ENCODE measurements at regions not wholly inside any gene's neighbourhood (a gene's known extent, or its start where the extent isn't known, plus 50 kb on each side); places are given as distances from the start of the nearest gene placed in this dataset.

GRCh38 chr9:107078061-107078460, 205.0 kb upstream of the RAD23B start:
- Mint-ChIP-seq H3K9me3 (ENCODE audit: low read depth) (no peaks in the 10 kb centered on the region), H3K4me3 (ENCODE audit: unreplicated experiment) (no peak overlapping the region), H3K27ac (ENCODE audit: unreplicated experiment) (no peak overlapping the region), H3K4me1 (ENCODE audit: low read depth) (no peaks in the 10 kb centered on the region), H3K36me3 (ENCODE audit: low read depth) (no peaks in the 10 kb centered on the region), H3K27me3 (ENCODE audit: low read depth) (peaks cover 12% of the 10 kb centered on the region)
- no peak for DNase-seq (ENCODE audit: low spot score)
- TF ChIP-seq CTCF (IDR thresholded peaks at IDR 0.05): no peak

GRCh38 chr9:107079589-107079988, 203.5 kb upstream of the RAD23B start:
- TF ChIP-seq CTCF (IDR thresholded peaks at IDR 0.05): no peak
- no peaks in the 10 kb centered on the region for H3K4me1 Mint-ChIP-seq (ENCODE audit: low read depth)
- no peaks in the 10 kb centered on the region for H3K9me3 Mint-ChIP-seq (ENCODE audit: low read depth)
- no peaks in the 10 kb centered on the region for H3K36me3 Mint-ChIP-seq (ENCODE audit: low read depth)
- H3K27ac Mint-ChIP-seq (ENCODE audit: unreplicated experiment): no peak overlapping the region
- DNase-seq (ENCODE audit: low spot score): no peak
- no peak overlapping the region for H3K4me3 Mint-ChIP-seq (ENCODE audit: unreplicated experiment)
- H3K27me3 Mint-ChIP-seq (ENCODE audit: low read depth): peaks cover 12% of the 10 kb centered on the region

GRCh38 chr9:107080130-107080529, 202.9 kb upstream of the RAD23B start:
- no peak overlapping the region for H3K27ac Mint-ChIP-seq (ENCODE audit: unreplicated experiment)
- H3K4me3 Mint-ChIP-seq (ENCODE audit: unreplicated experiment): no peak overlapping the region
- peaks cover 12% of the 10 kb centered on the region for H3K27me3 Mint-ChIP-seq (ENCODE audit: low read depth)
- no peaks in the 10 kb centered on the region for H3K9me3 Mint-ChIP-seq (ENCODE audit: low read depth)
- no peaks in the 10 kb centered on the region for H3K4me1 Mint-ChIP-seq (ENCODE audit: low read depth)
- no peaks in the 10 kb centered on the region for H3K36me3 Mint-ChIP-seq (ENCODE audit: low read depth)
- no peak for DNase-seq (ENCODE audit: low spot score)
- TF ChIP-seq CTCF (IDR thresholded peaks at IDR 0.05): no peak

GRCh38 chr9:107086460-107086859, 196.6 kb upstream of the RAD23B start:
- Mint-ChIP-seq H3K36me3 (ENCODE audit: low read depth) (peaks cover 7% of the 10 kb centered on the region), H3K27ac (ENCODE audit: unreplicated experiment) (no peak overlapping the region), H3K4me3 (ENCODE audit: unreplicated experiment) (no peak overlapping the region), H3K27me3 (ENCODE audit: low read depth) (peaks cover 5% of the 10 kb centered on the region), H3K9me3 (ENCODE audit: low read depth) (peaks cover 17% of the 10 kb centered on the region), H3K4me1 (ENCODE audit: low read depth) (no peaks in the 10 kb centered on the region)
- no peak for TF ChIP-seq CTCF (IDR thresholded peaks at IDR 0.05)
- DNase-seq (ENCODE audit: low spot score): no peak

GRCh38 chr9:107087222-107087621, 195.9 kb upstream of the RAD23B start:
- peaks cover 7% of the 10 kb centered on the region for H3K36me3 Mint-ChIP-seq (ENCODE audit: low read depth)
- no peak for TF ChIP-seq CTCF (IDR thresholded peaks at IDR 0.05)
- no peaks in the 10 kb centered on the region for H3K4me1 Mint-ChIP-seq (ENCODE audit: low read depth)
- no peak for DNase-seq (ENCODE audit: low spot score)
- H3K27me3 Mint-ChIP-seq (ENCODE audit: low read depth): no peaks in the 10 kb centered on the region
- no peak overlapping the region for H3K4me3 Mint-ChIP-seq (ENCODE audit: unreplicated experiment)
- H3K9me3 Mint-ChIP-seq (ENCODE audit: low read depth): peaks cover 17% of the 10 kb centered on the region
- H3K27ac Mint-ChIP-seq (ENCODE audit: unreplicated experiment): no peak overlapping the region

All from chondrocyte (in vitro differentiated cells).